ENCODE measurements at regions not wholly inside any gene's neighbourhood (a gene's known extent, or its start where the extent isn't known, plus 50 kb on each side); places are given as distances from the start of the nearest gene placed in this dataset.

GRCh38 chr22:48838846-48839730, 988.6 kb downstream of the BRD1 start:
- no peak overlapping the region for H3K9ac ChIP-seq (ENCODE audit: low read length)
- no peaks in the 10 kb centered on the region for H3K9me2 ChIP-seq (ENCODE audit: insufficient read depth)
- H3K4me3 ChIP-seq (replicated peaks in 1 of 2; ENCODE audit: low read depth in 1 of 2, low read length in 2 of 2): no peak overlapping the region
- no peaks in the 10 kb centered on the region for H4K20me1 ChIP-seq (ENCODE audit: insufficient read depth)
- no peak overlapping the region for H2AFZ ChIP-seq (ENCODE audit: low read depth, low read length, poor library complexity, severe bottlenecking)
- BruUV-seq (replicated peaks): no TSS peak
- ATAC-seq (no peak), DNase-seq (ENCODE audit: low read depth, low spot score) (no peak)
- ChIA-PET POLR2A (no interaction called here), CTCF (no interaction called here), RAD21 (ENCODE audit: low non-redundant PET in 1 of 2, low total read pairs in 2 of 2, uncharacterized antibody in 2 of 2, unreplicated experiment in 2 of 2) (no interaction called here)
- TF ChIP-seq POLR2A (IDR thresholded peaks at IDR 0.05; ENCODE audit: borderline replicate concordance, extremely low read depth, insufficient read depth, insufficient read length) (no peak), CEBPB (IDR thresholded peaks at IDR 0.05; ENCODE audit: low read depth) (no peak), EZH2 (IDR thresholded peaks at IDR 0.05) (no peak), CTCF (IDR thresholded peaks at IDR 0.05 in 2 of 3, conservative IDR thresholded peaks at IDR 0.05 in 1 of 3; ENCODE audit: borderline replicate concordance in 1 of 3, insufficient read depth in 1 of 3, low read depth in 2 of 3, low read length in 2 of 3) (no peak), JUND (IDR thresholded peaks at IDR 0.05) (no peak), EGR1 (IDR thresholded peaks at IDR 0.05; ENCODE audit: low read depth) (no peak), CBX3 (IDR thresholded peaks at IDR 0.05; ENCODE audit: low read depth) (no peak), SRF (IDR thresholded peaks at IDR 0.05; ENCODE audit: low read depth) (no peak), MAX (IDR thresholded peaks at IDR 0.05) (no peak), POLR2AphosphoS5 (IDR thresholded peaks at IDR 0.05; ENCODE audit: low read depth, low read length) (no peak)
- intact Hi-C loops (cut with micrococcal nuclease): no loop called here
- no peak overlapping the region for H3K4me2 ChIP-seq (ENCODE audit: low read length)
- peaks cover 0 to 4% of the 10 kb centered on the region in 2 experiments; a peak in 1 of 4 replicates for H3K9me3 ChIP-seq (ENCODE audit: control insufficient read depth in 1 of 2, insufficient read depth in 1 of 2, low read depth in 1 of 2, low read length in 2 of 2)
- no peaks in the 10 kb centered on the region for H3K36me3 ChIP-seq (ENCODE audit: control insufficient read depth in 1 of 2, insufficient read depth in 2 of 2, low read length in 2 of 2)
- H3K27me3 ChIP-seq (ENCODE audit: insufficient read depth, low read length): peaks cover 3% of the 10 kb centered on the region; the same call in 1 of the 2 replicates
- H3K27ac ChIP-seq (ENCODE audit: low read depth, low read length): no peak overlapping the region
- peaks cover 0 to 7% of the 10 kb centered on the region in 2 experiments; a peak in 1 of 4 replicates for H3K4me1 ChIP-seq (ENCODE audit: control insufficient read depth in 1 of 2, insufficient read depth in 2 of 2, low read length in 2 of 2)
- H3K79me2 ChIP-seq (ENCODE audit: insufficient read depth, low read length): no peaks in the 10 kb centered on the region
